ENCODE measurements at regions not wholly inside any gene's neighbourhood (a gene's known extent, or its start where the extent isn't known, plus 50 kb on each side); places are given as distances from the start of the nearest gene placed in this dataset.

DNA sequence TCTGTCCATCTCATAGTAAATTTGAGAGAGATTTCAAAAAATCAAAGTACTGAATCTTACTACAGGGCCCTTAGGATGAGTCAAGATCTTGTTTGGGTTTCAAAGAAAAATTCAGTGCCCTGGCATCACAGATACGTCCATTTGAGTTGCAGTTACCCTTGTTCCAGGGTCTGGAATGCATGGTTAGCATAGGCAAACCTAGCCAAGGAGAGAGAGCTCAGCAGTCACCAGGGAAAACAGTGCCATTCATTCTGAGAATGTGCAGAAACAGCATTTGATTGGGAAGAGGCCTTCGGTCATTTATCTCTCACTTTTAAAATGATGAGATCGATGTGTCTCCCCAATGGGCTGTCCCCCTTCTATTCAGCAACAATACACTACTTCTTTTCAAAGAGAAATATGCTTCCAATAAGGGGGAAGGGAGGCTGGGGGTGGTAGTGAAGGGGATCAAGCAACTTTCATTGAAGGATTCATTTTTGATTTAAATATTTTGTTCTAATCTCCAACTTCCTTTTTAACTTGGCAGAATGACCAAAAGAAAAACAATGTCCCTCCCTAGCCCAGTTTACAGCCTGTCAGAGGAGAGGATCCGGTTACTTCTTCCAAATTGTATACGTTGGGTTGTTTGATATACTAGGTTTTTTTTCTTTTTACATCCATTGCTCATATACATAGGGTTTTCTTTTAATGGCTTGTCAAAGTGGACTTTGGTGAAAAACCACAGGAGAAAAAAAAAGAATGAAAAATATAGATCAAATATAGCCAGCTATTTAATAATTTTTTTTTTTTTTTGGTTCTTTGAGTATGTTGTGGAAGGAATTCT, 491.1 kb downstream of the CCDC171 start:
- Histone ChIP-seq H3K36me3 (ENCODE audit: insufficient read depth, low read length) (no peaks in the 10 kb centered on the region), H3K9me3 (ENCODE audit: control insufficient read depth in 1 of 2, low read length in 2 of 2) (no peaks in the 10 kb centered on the region), H3K4me1 (ENCODE audit: insufficient read depth, low read length) (no peaks in the 10 kb centered on the region), H3K27ac (ENCODE audit: low read depth, low read length) (no peak overlapping the region), H3K4me3 (ENCODE audit: low read length in 2 of 2) (no peak overlapping the region), H3K27me3 (ENCODE audit: insufficient read depth, low read length) (no peaks in the 10 kb centered on the region)
- no peak for DNase-seq
- Mint-ChIP-seq H3K27ac (no peak overlapping the region), H3K4me3 (no peak overlapping the region), H3K27me3 (no peaks in the 10 kb centered on the region), H3K9me3 (peaks cover 0 to 8% (median under 1%) of the 10 kb centered on the region in 8 donors), H3K36me3 (no peaks in the 10 kb centered on the region), H3K4me1 (no peaks in the 10 kb centered on the region)
- intact Hi-C loops (cut with micrococcal nuclease) = no loop called here
- POLR2A ChIA-PET (ENCODE audit: partially characterized antibody) = no interaction called here
- CTCF ChIA-PET (ENCODE audit: partially characterized antibody) = no interaction called here

DNA sequence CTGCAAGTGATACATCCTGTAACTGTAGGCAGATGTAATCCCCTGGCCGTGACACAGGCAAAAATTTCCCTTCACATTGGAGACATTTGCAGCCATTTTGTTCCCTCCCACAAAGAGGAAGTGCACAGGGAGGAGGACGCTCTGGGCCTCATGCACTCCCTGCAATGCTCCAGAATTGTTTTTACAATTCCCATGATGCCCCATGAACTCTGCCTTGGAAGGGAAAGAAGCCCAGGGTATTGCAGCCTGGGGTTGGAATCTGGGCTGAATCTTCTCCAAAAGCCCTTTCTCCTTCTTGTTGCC, 491.7 kb downstream of the CCDC171 start:
- no peak for DNase-seq
- POLR2A ChIA-PET (ENCODE audit: partially characterized antibody) = no interaction called here
- no peaks in the 10 kb centered on the region for H3K4me1 ChIP-seq (ENCODE audit: insufficient read depth, low read length)
- CTCF ChIA-PET (ENCODE audit: partially characterized antibody) = no interaction called here
- no peak overlapping the region for H3K4me3 Mint-ChIP-seq
- H3K9me3 ChIP-seq (ENCODE audit: control insufficient read depth in 1 of 2, low read length in 2 of 2) = no peaks in the 10 kb centered on the region
- no peaks in the 10 kb centered on the region for H3K4me1 Mint-ChIP-seq
- intact Hi-C loops (cut with micrococcal nuclease) = no loop called here
- H3K27me3 ChIP-seq (ENCODE audit: insufficient read depth, low read length) = no peaks in the 10 kb centered on the region
- no peaks in the 10 kb centered on the region for H3K36me3 ChIP-seq (ENCODE audit: insufficient read depth, low read length)
- H3K9me3 Mint-ChIP-seq = peaks cover 0 to 8% (median under 1%) of the 10 kb centered on the region in 8 donors
- no peak overlapping the region for H3K27ac ChIP-seq (ENCODE audit: low read depth, low read length)
- no peaks in the 10 kb centered on the region for H3K36me3 Mint-ChIP-seq
- H3K27me3 Mint-ChIP-seq = no peaks in the 10 kb centered on the region
- no peak overlapping the region for H3K4me3 ChIP-seq (ENCODE audit: low read length in 2 of 2)
- H3K27ac Mint-ChIP-seq = no peak overlapping the region

DNA sequence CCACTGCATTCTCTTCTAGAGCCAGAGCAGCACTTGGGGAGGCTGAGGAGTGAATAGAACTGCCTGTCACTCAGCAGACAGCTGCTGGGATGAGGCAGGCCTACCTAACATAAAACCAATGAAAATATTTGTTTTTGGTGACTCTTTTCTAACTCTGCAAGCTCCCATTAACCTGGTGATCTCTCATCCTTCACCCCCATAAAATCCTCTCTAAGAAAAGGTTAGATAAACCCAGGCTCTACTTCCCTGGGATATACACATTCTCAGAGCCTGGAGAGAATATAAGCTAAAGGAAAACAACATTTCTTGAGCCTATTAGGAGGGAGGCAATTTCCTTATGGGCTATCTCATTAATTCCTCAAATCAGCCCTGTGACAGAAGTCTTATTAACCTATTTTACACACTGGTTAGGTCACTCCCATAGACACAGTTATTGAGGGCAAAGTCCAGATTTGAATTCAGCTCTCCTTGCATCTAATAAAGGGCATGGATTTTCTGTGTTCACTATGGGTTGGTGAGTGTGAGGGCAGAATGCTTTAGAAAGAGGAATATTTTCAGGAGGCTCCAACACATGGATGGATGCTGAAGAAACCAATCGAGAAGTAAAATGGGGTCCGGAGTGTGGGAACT, 492.9 kb downstream of the CCDC171 start:
- Histone ChIP-seq H3K9me3 (ENCODE audit: control insufficient read depth in 1 of 2, low read length in 2 of 2) (no peaks in the 10 kb centered on the region), H3K27me3 (ENCODE audit: insufficient read depth, low read length) (no peaks in the 10 kb centered on the region), H3K36me3 (ENCODE audit: insufficient read depth, low read length) (no peaks in the 10 kb centered on the region), H3K27ac (ENCODE audit: low read depth, low read length) (no peak overlapping the region), H3K4me3 (ENCODE audit: low read length in 2 of 2) (no peak overlapping the region), H3K4me1 (ENCODE audit: insufficient read depth, low read length) (no peaks in the 10 kb centered on the region)
- Mint-ChIP-seq H3K9me3 (peaks cover 0 to 5% (median under 1%) of the 10 kb centered on the region in 8 donors), H3K27ac (no peak overlapping the region), H3K27me3 (no peaks in the 10 kb centered on the region), H3K4me1 (no peaks in the 10 kb centered on the region), H3K4me3 (no peak overlapping the region), H3K36me3 (no peaks in the 10 kb centered on the region)
- no peak for DNase-seq
- CTCF ChIA-PET (ENCODE audit: partially characterized antibody) = no interaction called here
- intact Hi-C loops (cut with micrococcal nuclease) = no loop called here
- POLR2A ChIA-PET (ENCODE audit: partially characterized antibody) = no interaction called here

DNA sequence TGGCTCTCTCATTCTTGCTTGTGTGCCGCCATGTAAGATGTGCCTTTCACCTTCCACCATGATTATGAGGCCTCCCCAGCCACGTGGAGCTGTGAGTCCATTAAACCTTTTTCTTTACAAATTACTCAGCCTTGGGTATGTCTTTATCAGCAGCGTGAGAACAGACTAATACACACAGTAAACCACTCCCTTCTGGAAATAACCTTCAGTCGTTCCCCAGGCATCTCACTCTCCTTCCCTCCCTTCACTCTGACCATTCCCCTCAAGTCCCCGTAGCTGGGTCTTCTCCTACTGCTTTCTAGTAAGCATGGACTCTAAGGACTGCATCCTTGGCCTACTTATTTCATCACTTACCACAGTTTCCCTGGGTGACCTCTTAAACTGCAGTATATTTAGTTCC, 493.9 kb downstream of the CCDC171 start:
- H3K9me3 ChIP-seq (ENCODE audit: control insufficient read depth in 1 of 2, low read length in 2 of 2) = no peaks in the 10 kb centered on the region
- H3K4me3 ChIP-seq (ENCODE audit: low read length in 2 of 2) = no peak overlapping the region
- H3K4me1 ChIP-seq (ENCODE audit: insufficient read depth, low read length) = no peaks in the 10 kb centered on the region
- H3K27me3 ChIP-seq (ENCODE audit: insufficient read depth, low read length) = no peaks in the 10 kb centered on the region
- Mint-ChIP-seq H3K4me1 (no peaks in the 10 kb centered on the region), H3K4me3 (no peak overlapping the region), H3K36me3 (no peaks in the 10 kb centered on the region), H3K9me3 (peaks cover 0 to 4% (median 0%) of the 10 kb centered on the region in 8 donors), H3K27ac (no peak overlapping the region), H3K27me3 (no peaks in the 10 kb centered on the region)
- ChIA-PET CTCF (ENCODE audit: partially characterized antibody) (no interaction called here), POLR2A (ENCODE audit: partially characterized antibody) (no interaction called here)
- intact Hi-C loops (cut with micrococcal nuclease) = no loop called here
- H3K27ac ChIP-seq (ENCODE audit: low read depth, low read length) = no peak overlapping the region
- no peak for DNase-seq
- no peaks in the 10 kb centered on the region for H3K36me3 ChIP-seq (ENCODE audit: insufficient read depth, low read length)

DNA sequence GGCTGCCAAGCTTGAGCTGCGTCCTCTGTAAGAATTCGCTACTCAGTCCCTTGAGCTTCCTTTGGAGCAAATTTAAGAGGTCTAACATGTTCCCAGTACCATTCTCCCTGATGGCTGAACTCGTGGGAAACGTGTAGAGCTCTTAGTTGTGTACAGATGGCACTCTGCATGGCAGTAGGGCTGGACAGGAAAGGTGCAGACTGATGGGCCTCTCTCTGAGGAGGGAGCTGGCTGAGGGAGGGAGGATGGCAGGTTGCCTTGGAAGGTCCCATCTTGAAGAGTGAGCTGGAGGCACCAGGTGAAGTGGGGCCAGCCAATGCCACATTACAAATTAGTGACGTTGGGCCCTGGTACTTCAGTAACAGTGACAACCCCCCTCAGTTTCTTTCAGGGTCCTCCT, 495.3 kb downstream of the CCDC171 start:
- intact Hi-C loops (cut with micrococcal nuclease) = no loop called here
- Histone ChIP-seq H3K27ac (ENCODE audit: low read depth, low read length) (no peak overlapping the region), H3K9me3 (ENCODE audit: control insufficient read depth in 1 of 2, low read length in 2 of 2) (no peaks in the 10 kb centered on the region), H3K4me3 (ENCODE audit: low read length in 2 of 2) (no peak overlapping the region), H3K27me3 (ENCODE audit: insufficient read depth, low read length) (no peaks in the 10 kb centered on the region), H3K4me1 (ENCODE audit: insufficient read depth, low read length) (no peaks in the 10 kb centered on the region), H3K36me3 (ENCODE audit: insufficient read depth, low read length) (no peaks in the 10 kb centered on the region)
- H3K27ac Mint-ChIP-seq = no peak overlapping the region
- no peaks in the 10 kb centered on the region for H3K27me3 Mint-ChIP-seq
- H3K36me3 Mint-ChIP-seq = no peaks in the 10 kb centered on the region
- ChIA-PET POLR2A (ENCODE audit: partially characterized antibody) (no interaction called here), CTCF (ENCODE audit: partially characterized antibody) (no interaction called here)
- peaks cover 0 to 6% (median 2%) of the 10 kb centered on the region in 8 donors for H3K9me3 Mint-ChIP-seq
- DNase-seq = no peak
- no peak overlapping the region for H3K4me3 Mint-ChIP-seq
- H3K4me1 Mint-ChIP-seq = no peaks in the 10 kb centered on the region

DNA sequence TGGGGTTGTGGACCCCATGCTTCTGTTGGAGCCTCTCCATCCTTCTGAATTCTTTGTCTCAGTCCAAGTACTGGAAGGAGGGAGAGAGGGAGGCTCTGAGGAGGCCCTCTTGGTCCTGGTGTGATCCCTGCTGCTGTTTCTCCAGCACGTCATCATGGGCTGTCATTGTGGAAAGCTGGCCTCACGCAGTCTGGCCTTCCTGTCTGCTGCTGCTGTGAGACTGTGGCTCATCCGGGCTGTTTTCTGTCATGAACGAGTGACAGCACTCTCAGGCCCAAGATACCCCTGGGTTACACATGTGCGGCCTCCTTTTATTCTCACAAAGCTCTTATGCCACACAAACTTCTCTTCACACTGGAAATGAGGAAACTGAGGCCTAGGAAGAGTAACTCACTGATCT, 499.3 kb downstream of the CCDC171 start:
- Histone ChIP-seq H3K9me3 (ENCODE audit: control insufficient read depth in 1 of 2, low read length in 2 of 2) (no peaks in the 10 kb centered on the region), H3K36me3 (ENCODE audit: insufficient read depth, low read length) (no peaks in the 10 kb centered on the region), H3K27ac (ENCODE audit: low read depth, low read length) (no peak overlapping the region), H3K4me3 (ENCODE audit: low read length in 2 of 2) (no peak overlapping the region), H3K27me3 (ENCODE audit: insufficient read depth, low read length) (no peaks in the 10 kb centered on the region), H3K4me1 (ENCODE audit: insufficient read depth, low read length) (no peaks in the 10 kb centered on the region)
- intact Hi-C loops (cut with micrococcal nuclease) = no loop called here
- ChIA-PET POLR2A (ENCODE audit: partially characterized antibody) (no interaction called here), CTCF (ENCODE audit: partially characterized antibody) (no interaction called here)
- H3K4me1 Mint-ChIP-seq = no peaks in the 10 kb centered on the region
- H3K36me3 Mint-ChIP-seq = no peaks in the 10 kb centered on the region
- H3K27ac Mint-ChIP-seq = no peak overlapping the region
- peaks cover 0 to 7% (median 2%) of the 10 kb centered on the region in 8 donors for H3K9me3 Mint-ChIP-seq
- H3K27me3 Mint-ChIP-seq = peaks cover 0 to 2% of the 10 kb centered on the region in 2 donors
- no peak for DNase-seq
- no peak overlapping the region for H3K4me3 Mint-ChIP-seq

DNA sequence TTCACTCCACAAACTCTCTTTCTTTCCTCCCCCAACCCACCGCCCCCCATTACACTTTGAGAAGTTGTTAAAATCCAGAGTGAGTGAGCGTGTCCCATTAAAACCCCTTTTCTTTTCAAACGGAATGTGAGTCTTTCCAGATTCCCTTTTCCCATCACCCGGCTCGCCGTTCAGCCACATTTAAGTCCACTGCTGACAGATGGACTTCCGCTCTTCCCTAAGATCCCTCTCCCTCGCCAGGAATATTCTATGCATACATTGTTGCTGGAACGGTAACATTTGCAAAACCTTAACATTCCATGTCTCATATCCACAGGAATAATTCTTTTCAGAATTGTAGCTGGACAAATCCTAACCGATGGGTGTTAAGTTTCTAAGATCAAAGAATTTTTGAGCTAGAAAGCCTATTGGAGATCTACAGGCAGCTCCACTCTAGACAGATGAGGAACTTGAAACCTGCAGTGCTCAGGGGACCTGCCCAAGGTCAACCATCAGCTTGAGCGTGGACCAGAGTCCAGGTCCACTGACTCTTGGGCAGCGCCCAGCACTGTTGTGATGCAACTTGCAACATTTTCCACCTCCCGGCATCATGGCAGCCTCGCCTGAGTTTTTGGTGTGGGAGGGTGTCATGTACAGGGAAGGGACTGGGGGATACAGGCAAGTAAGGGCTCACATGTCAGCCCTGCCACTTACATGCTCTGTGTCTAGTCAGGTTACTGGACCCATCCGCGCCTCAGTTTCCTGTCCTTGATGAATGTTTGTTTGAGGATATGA, 500.1 kb downstream of the CCDC171 start:
- Histone ChIP-seq H3K4me3 (ENCODE audit: low read length in 2 of 2) (no peak overlapping the region), H3K4me1 (ENCODE audit: insufficient read depth, low read length) (no peaks in the 10 kb centered on the region), H3K27ac (ENCODE audit: low read depth, low read length) (no peak overlapping the region), H3K27me3 (ENCODE audit: insufficient read depth, low read length) (no peaks in the 10 kb centered on the region), H3K36me3 (ENCODE audit: insufficient read depth, low read length) (no peaks in the 10 kb centered on the region), H3K9me3 (ENCODE audit: control insufficient read depth in 1 of 2, low read length in 2 of 2) (no peaks in the 10 kb centered on the region)
- Mint-ChIP-seq H3K36me3 (no peaks in the 10 kb centered on the region), H3K27ac (no peak overlapping the region), H3K27me3 (peaks cover 0 to 2% of the 10 kb centered on the region in 2 donors), H3K9me3 (peaks cover 0 to 7% (median 2%) of the 10 kb centered on the region in 8 donors), H3K4me3 (no peak overlapping the region), H3K4me1 (peaks cover 0 to under 1% (median 0%) of the 10 kb centered on the region in 4 donors)
- DNase-seq = no peak
- intact Hi-C loops (cut with micrococcal nuclease) = no loop called here
- POLR2A ChIA-PET (ENCODE audit: partially characterized antibody) = no interaction called here
- CTCF ChIA-PET (ENCODE audit: partially characterized antibody) = no interaction called here
